Hepatocyte (in vitro differentiated cells): ENCODE measurements at regions not wholly inside any gene's neighbourhood (a gene's known extent, or its start where the extent isn't known, plus 50 kb on each side); places are given as distances from the start of the nearest gene placed in this dataset.
"Not testable (repeated sequence)": the region's sequence is repeated elsewhere in the genome, so short reads cannot be mapped to it uniquely, and the experiment has no call there.

Source experiments
- CTCF ChIP-seq: fragments of 200-600 bp; sonication (generic); IDR thresholded peaks from 2 replicates; pipeline ENCODE4 v1.5.1; 2016; ENCODE audit warnings: antibody characterized with exemption, mild to moderate bottlenecking; ENCODE audit not compliant: poor library complexity
- EZH2 ChIP-seq: fragments of 200-600 bp; sonication (generic); IDR thresholded peaks from 2 replicates; pipeline ENCODE4 v1.6.1; 2016; ENCODE audit warnings: antibody characterized with exemption, mild to moderate bottlenecking, borderline replicate concordance
- EZH2phosphoT487 ChIP-seq: fragments of 200-600 bp; sonication (generic); IDR thresholded peaks from one replicate; pipeline ENCODE4 v1.6.1; 2018; ENCODE audit warnings: antibody characterized with exemption, mild to moderate bottlenecking, low read depth, moderate library complexity; ENCODE audit not compliant: unreplicated experiment, severe bottlenecking

GRCh38 chrX:47306471-47307023 lies 63.8 kb upstream of the ZNF157 start:
- TF ChIP-seq CTCF, EZH2, EZH2phosphoT487: not testable (repeated sequence)
